Omental fat pad (tissue), 3 donors: ENCODE measurements at regions not wholly inside any gene's neighbourhood (a gene's known extent, or its start where the extent isn't known, plus 50 kb on each side); places are given as distances from the start of the nearest gene placed in this dataset.

ENCODE experiments used
- ATAC-seq: fragments of 150-250 bp; one replicate; pipeline ENCODE4 v1.9.1; 2016; ENCODE audit warnings: mild to moderate bottlenecking, moderate library complexity; ENCODE audit not compliant: low FRiP score
- DNase-seq: peaks from one replicate; pipeline ENCODE4 v3.0.0-alpha.2; 2019; ENCODE audit warnings: low spot score
- CTCF ChIP-seq, 3 donors: fragments of 450-650 bp; IDR thresholded peaks; one replicate each; pipeline ENCODE4 v1.5.1; 2016 to 2017; ENCODE audit warnings: antibody characterized with exemption in 3 of 3, mild to moderate bottlenecking in 3 of 3, moderate library complexity in 2 of 3

DNA sequence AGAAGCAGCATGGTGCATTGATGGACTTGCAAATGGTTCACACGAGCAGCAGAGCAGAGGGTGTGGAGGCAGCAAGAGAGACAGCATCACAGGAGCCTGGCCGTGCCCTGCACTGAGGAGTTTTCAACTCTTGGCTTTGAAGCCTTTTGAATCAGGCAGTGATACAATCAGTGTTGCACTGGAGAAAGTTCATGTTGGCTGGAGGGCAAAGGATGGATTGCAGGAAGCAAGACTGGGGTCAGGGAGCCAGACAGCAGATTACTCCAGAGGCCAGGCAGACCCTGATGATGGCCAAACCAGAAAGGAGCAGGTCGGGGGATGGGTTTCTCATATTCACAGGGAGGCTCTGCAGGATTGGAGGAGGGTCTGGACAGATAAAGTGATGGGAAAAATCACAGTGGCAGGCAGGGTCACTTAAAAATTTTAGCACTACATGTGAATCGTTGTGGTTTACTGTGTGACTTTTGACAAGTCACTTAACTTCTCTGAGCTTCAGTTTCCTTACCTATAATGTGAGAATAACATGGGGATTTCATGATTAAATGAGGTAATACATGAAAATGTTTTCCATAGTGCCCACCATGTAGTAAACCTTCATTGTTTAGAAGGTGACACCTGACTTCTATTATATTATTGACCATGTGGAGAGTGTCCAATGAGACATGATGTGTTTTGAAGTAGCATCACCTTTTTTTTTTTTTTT lies 125.3 kb downstream of the SALL1 start:
- ATAC-seq (no peak), DNase-seq (no peak)
- TF ChIP-seq CTCF (IDR thresholded peaks at IDR 0.05) = no peak

DNA sequence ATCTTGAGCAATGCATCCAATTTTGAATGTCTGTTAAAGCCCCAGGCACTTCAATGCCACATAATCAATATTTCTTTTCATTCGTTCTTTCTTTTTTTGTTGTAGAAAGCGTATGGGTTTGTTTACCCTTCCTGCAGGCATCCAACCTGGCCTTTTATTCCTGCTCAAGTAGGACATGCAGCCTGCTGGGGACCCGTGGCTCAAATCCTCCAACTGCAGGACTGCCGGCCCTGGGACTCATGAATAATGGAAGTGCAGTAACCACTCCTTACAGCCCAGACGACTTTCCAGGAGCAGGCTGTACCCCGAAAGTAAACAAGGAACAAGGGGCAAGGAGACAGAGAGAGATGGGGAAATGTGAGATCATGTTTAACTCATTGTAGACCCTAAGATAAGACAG lies 126.4 kb downstream of the SALL1 start:
- ATAC-seq (no peak), DNase-seq (no peak)
- no peak for TF ChIP-seq CTCF (IDR thresholded peaks at IDR 0.05)

- ATAC-seq = no peak
- TF ChIP-seq CTCF (IDR thresholded peaks at IDR 0.05) = no peak
- no peak for DNase-seq
These were observed 128.1 kb downstream of the SALL1 start for GRCh38 chr16:51022955-51023354.

DNA sequence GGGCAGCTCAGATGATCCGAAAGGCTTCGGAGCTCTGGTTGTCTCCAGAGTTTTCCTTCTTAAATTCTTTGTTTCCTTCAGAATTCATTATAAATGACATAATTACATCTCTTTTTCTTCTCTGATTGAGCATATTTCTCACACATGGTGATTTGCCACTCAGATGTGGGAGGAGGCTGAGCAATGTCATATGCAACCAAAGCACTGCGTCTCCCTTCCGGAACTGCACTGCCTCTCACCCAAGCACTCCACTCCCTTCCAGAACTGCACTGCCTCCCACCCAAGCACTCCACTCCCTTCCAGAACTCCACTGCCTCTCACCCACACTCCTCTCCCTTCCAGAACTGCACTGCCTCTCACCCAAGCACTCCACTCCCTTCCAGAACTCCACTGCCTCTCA lies 131.5 kb downstream of the SALL1 start:
- TF ChIP-seq CTCF (IDR thresholded peaks at IDR 0.05) = no peak
- DNase-seq (no peak), ATAC-seq (no peak)

- ATAC-seq = no peak
- no peak for TF ChIP-seq CTCF (IDR thresholded peaks at IDR 0.05)
These were observed 133.1 kb downstream of the SALL1 start for GRCh38 chr16:51017969-51018368.

GRCh38 chr16:51012396-51012795 lies 138.7 kb downstream of the SALL1 start:
- no peak for ATAC-seq
- DNase-seq = no peak
- no peak for TF ChIP-seq CTCF (IDR thresholded peaks at IDR 0.05)

More at GRCh38 chr16:51017969-51018368, 133.1 kb downstream of the SALL1 start:
- no peak for DNase-seq

DNA sequence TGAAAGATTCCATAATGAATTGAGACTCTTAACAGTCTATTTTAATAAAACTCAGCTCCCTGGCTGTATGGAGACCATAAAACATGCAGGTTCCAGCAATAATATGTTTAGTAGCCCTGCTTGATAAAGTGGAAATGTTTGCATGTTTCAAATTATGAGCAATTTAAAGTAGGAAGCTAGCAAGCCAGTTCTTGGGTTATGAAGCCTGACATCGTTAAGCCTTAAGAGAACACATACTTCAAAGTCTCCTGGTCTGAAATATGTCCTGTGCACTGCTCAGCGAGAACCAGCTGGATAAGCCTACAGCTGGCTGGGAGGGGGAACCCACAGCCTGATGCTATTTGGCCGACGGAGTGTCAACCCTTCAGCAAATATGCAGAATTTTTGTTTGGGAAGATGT lies 140.3 kb downstream of the SALL1 start:
- no peak for DNase-seq
- no peak for ATAC-seq

More for the DNA sequence above, 140.3 kb downstream of the SALL1 start:
- no peak for TF ChIP-seq CTCF (IDR thresholded peaks at IDR 0.05)
